ENCODE measurements at regions not wholly inside any gene's neighbourhood (a gene's known extent, or its start where the extent isn't known, plus 50 kb on each side); places are given as distances from the start of the nearest gene placed in this dataset.
A peak's percentile ranks its signal among the peaks of the same experiment; 100 is the strongest.

DNA sequence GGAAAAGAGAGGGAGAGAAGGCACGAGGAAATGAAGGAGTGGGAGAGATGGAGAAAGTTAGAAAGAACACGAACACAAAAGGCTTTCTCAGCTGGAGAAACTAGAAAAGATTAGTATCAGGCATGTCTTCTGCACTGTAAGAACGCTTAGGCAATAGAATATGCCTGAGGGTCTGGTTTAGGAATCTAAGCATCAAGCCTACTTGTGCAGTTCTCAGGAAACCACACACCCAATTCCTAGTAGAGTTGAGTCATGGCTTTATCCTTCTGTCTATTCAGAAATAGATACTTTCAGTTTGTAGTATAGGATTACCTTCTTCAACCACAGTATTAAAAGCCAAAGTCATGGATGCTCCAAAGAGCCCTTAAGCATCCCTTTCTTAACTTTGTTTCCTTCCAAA is 969.4 kb downstream of the NTRK3 start:
- DNase-seq (ENCODE audit: low read depth in 2 of 2): peak; percentile 0 to 73
- H3K9ac ChIP-seq (ENCODE audit: insufficient read depth, low read length): no peak overlapping the region
- TF ChIP-seq EZH2 (IDR thresholded peaks at IDR 0.05; ENCODE audit: low read length, missing control alignments): no peak
- no peaks in the 10 kb centered on the region for H3K4me1 ChIP-seq (ENCODE audit: control insufficient read depth, extremely low read depth, insufficient read depth, low read length)
- H3K27me3 ChIP-seq (ENCODE audit: control insufficient read depth, insufficient read depth, low read length): no peaks in the 10 kb centered on the region
- no peaks in the 10 kb centered on the region for H3K79me2 ChIP-seq (ENCODE audit: control insufficient read depth, insufficient read depth, low read length)
- no peaks in the 10 kb centered on the region for H3K9me3 ChIP-seq (ENCODE audit: control insufficient read depth, insufficient read depth, low read depth, low read length)
- H2AFZ ChIP-seq (ENCODE audit: low read length): no peak overlapping the region
- H3K27ac ChIP-seq (ENCODE audit: insufficient read depth, low read length): no peak overlapping the region
- no peak overlapping the region for H3K4me3 ChIP-seq (replicated peaks in 1 of 4; ENCODE audit: control extremely low read depth in 1 of 4, insufficient read depth in 1 of 4, low read depth in 3 of 4, low read length in 4 of 4)
- no peaks in the 10 kb centered on the region for H3K36me3 ChIP-seq (ENCODE audit: control insufficient read depth, insufficient read depth, low read length)
- H3K4me2 ChIP-seq (ENCODE audit: extremely low read depth, insufficient read depth, low read length): no peak overlapping the region
- no peaks in the 10 kb centered on the region for H4K20me1 ChIP-seq (ENCODE audit: control insufficient read depth, extremely low read depth, insufficient read depth, low read length)

DNA sequence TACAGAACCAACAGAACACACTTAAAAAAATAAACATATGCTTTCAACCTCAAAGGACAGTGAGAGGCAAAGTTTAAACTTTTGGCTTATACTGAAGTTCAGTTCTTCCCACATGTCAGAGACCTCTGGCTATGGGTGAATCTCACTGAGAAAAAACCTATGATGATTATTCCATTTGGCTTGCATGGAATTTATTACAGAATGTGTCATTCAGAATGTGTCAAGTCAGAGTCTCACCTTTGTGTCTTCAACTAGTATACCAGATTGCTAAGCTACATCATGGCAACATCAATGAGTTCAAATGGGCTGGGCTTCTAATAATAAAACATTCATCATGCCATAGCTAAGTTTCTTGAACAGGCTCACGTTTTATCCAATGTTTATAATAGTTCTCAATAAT is 987.0 kb downstream of the NTRK3 start:
- Histone ChIP-seq H3K79me2 (ENCODE audit: control insufficient read depth, insufficient read depth, low read length) (no peaks in the 10 kb centered on the region), H3K4me2 (ENCODE audit: extremely low read depth, insufficient read depth, low read length) (no peak overlapping the region)
- peak in 1 of 2 donors; percentile 48 for DNase-seq (ENCODE audit: low read depth in 2 of 2)

DNA sequence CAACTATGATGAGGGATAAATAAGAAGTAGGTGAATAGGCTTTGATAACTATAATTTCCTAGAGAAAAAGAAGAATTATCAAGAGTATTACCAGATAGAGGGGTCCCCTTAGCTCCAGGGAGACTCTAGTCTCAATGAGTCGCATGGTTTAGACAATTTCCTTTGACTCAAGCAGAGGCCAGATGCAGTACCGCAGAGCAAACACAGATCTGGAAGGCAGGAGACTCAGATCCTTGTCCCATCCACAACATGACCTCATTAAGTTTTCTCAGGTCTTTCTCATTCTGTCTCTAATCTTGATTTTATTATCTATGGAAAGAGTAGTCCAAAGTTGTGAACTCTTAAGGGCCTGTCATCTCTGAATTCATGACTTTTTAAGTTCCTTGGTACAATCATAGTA is 987.9 kb downstream of the NTRK3 start:
- H2AFZ ChIP-seq (ENCODE audit: low read length): no peak overlapping the region
- H3K4me3 ChIP-seq (replicated peaks in 1 of 4; ENCODE audit: control extremely low read depth in 1 of 4, insufficient read depth in 1 of 4, low read depth in 3 of 4, low read length in 4 of 4): no peak overlapping the region
- H3K9me3 ChIP-seq (ENCODE audit: control insufficient read depth, insufficient read depth, low read depth, low read length): no peaks in the 10 kb centered on the region
- no peaks in the 10 kb centered on the region for H3K36me3 ChIP-seq (ENCODE audit: control insufficient read depth, insufficient read depth, low read length)
- no peaks in the 10 kb centered on the region for H3K4me1 ChIP-seq (ENCODE audit: control insufficient read depth, extremely low read depth, insufficient read depth, low read length)
- H3K27ac ChIP-seq (ENCODE audit: insufficient read depth, low read length): no peak overlapping the region
- H3K27me3 ChIP-seq (ENCODE audit: control insufficient read depth, insufficient read depth, low read length): no peaks in the 10 kb centered on the region
- H3K79me2 ChIP-seq (ENCODE audit: control insufficient read depth, insufficient read depth, low read length): no peaks in the 10 kb centered on the region
- no peak overlapping the region for H3K9ac ChIP-seq (ENCODE audit: insufficient read depth, low read length)
- no peak for TF ChIP-seq EZH2 (IDR thresholded peaks at IDR 0.05; ENCODE audit: low read length, missing control alignments)
- TF ChIP-seq, protein P1, sequence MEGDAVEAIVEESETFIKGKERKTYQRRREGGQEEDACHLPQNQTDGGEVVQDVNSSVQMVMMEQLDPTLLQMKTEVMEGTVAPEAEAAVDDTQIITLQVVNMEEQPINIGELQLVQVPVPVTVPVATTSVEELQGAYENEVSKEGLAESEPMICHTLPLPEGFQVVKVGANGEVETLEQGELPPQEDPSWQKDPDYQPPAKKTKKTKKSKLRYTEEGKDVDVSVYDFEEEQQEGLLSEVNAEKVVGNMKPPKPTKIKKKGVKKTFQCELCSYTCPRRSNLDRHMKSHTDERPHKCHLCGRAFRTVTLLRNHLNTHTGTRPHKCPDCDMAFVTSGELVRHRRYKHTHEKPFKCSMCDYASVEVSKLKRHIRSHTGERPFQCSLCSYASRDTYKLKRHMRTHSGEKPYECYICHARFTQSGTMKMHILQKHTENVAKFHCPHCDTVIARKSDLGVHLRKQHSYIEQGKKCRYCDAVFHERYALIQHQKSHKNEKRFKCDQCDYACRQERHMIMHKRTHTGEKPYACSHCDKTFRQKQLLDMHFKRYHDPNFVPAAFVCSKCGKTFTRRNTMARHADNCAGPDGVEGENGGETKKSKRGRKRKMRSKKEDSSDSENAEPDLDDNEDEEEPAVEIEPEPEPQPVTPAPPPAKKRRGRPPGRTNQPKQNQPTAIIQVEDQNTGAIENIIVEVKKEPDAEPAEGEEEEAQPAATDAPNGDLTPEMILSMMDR (conservative IDR thresholded peaks at IDR 0.05 in 1 of 2, IDR thresholded peaks at IDR 0.05 in 1 of 2; ENCODE audit: low read depth in 1 of 2, low read length in 2 of 2): no peak
- no peak overlapping the region for H3K4me2 ChIP-seq (ENCODE audit: extremely low read depth, insufficient read depth, low read length)
- no peaks in the 10 kb centered on the region for H4K20me1 ChIP-seq (ENCODE audit: control insufficient read depth, extremely low read depth, insufficient read depth, low read length)
- peak in 1 of 2 donors; percentile 61 for DNase-seq (ENCODE audit: low read depth in 2 of 2)

More for the DNA sequence above, 987.0 kb downstream of the NTRK3 start:
- Histone ChIP-seq H3K4me3 (replicated peaks in 1 of 4; ENCODE audit: control extremely low read depth in 1 of 4, insufficient read depth in 1 of 4, low read depth in 3 of 4, low read length in 4 of 4) (no peak overlapping the region), H3K4me1 (ENCODE audit: control insufficient read depth, extremely low read depth, insufficient read depth, low read length) (no peaks in the 10 kb centered on the region), H4K20me1 (ENCODE audit: control insufficient read depth, extremely low read depth, insufficient read depth, low read length) (no peaks in the 10 kb centered on the region), H3K36me3 (ENCODE audit: control insufficient read depth, insufficient read depth, low read length) (no peaks in the 10 kb centered on the region), H3K27ac (ENCODE audit: insufficient read depth, low read length) (no peak overlapping the region), H2AFZ (ENCODE audit: low read length) (no peak overlapping the region), H3K27me3 (ENCODE audit: control insufficient read depth, insufficient read depth, low read length) (no peaks in the 10 kb centered on the region), H3K9ac (ENCODE audit: insufficient read depth, low read length) (no peak overlapping the region), H3K9me3 (ENCODE audit: control insufficient read depth, insufficient read depth, low read depth, low read length) (no peaks in the 10 kb centered on the region)
- TF ChIP-seq, protein P1 (conservative IDR thresholded peaks at IDR 0.05 in 1 of 2, IDR thresholded peaks at IDR 0.05 in 1 of 2; ENCODE audit: low read depth in 1 of 2, low read length in 2 of 2): no peak
- no peak for TF ChIP-seq EZH2 (IDR thresholded peaks at IDR 0.05; ENCODE audit: low read length, missing control alignments)
